NCI-H146 treated with DMSO at 0.1 percent for 48 hours (cell line): ENCODE measurements at regions not wholly inside any gene's neighbourhood (a gene's known extent, or its start where the extent isn't known, plus 50 kb on each side); places are given as distances from the start of the nearest gene placed in this dataset.
"Not testable (repeated sequence)": the region's sequence is repeated elsewhere in the genome, so short reads cannot be mapped to it uniquely, and the experiment has no call there.

Source experiments
- DNase-seq: peaks from one replicate; lab custom pipeline; 2025; ENCODE audit not compliant: unreplicated experiment; lab: John Stamatoyannopoulos, UW

DNA sequence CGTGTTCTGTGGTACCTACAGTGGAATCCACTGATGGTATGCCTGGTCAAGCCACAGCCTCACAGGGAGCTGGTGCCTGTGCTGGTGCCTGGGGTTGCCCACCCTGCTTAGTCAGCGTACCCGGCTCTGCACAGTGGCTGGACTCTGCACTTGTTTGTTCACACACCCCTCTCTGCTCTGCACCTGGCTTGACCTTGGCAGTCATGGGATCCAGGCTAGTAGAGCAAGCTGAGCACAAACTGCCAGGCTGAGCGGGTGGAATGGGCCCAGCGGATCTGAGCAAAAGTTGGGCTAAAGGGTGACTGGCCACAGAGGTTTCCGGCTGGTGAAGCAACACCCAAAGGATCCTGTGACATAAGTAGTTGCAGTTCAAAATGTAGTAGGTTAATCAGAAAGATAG is 163.5 kb downstream of the CDH19 start:
- DNase-seq = no peak

DNA sequence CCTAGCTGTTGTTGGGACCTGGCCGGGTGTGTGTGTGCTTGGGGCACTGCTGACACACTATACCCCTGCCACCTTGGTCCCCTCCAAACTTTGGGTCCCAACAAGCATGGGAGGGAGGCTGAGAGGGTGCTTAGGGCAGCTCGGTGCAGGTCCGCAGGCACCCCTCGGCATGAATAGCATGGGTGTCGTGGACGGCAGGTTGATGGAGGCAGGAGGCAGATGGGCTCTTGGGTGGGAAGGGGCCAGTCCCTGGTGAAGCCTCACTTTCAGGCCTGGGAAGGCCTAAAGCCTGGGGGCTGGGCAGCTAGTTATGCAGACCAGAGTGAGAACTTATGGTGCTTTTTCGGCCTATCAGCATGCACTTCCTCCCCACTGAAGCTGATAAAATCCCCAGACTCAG is 164.2 kb downstream of the CDH19 start:
- DNase-seq = no peak

DNA sequence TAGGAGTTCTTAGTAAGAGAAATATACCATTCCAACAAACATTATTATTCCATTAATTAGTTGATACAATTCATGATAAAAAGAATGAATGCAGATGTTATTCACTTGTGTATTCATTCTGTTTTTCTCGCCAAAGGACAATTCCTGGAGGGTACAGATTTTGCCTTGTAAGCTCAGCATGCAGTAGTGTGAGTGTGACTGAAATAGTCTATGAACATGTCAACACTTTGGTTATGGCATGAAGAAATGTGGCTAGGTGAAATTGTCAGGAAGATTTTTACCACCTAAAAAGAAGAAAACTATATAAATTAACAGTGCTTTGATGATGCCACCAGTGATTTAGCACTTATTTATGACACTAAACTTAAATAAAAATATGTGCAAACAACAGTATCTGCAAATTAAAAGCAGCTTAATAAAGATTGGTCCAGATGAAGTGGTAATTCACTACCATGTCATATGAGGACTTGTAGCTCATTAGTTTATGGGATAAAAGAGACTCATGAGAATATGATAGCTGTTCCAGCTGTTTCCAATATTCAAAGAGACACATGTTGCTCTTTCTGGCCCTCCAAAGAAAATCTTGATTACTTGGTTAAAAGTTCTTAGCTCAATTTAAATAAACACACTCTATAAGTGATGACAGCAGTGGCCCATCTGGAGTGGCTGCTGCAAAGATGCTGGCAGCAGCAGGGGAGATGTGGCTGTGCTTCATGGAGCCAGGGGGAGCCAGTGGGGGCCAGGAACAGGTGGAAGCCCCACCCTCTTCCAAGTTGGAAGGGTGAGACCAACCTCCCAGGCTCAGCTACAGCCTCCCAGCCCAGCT is 165.0 kb downstream of the CDH19 start:
- no peak for DNase-seq

DNA sequence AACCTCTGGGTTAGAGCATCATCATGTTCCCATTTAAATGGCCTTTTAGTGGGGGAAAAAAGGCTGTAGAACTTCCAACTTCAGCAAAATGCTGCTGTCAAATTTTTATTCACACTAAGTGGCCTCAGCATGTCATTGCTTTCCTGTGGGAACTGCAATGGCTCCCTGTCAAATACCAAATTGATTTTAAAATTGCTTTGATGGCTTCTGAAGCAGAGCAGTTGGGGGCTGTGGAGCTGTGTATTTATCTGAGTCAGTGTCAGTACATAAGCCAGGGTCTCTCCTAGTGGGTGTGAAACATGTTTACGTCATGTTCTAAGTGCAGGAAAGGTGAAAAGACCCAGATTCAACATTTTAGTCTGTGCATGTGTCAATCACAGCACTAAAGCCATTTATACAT is 171.3 kb downstream of the CDH19 start:
- DNase-seq = no peak

DNA sequence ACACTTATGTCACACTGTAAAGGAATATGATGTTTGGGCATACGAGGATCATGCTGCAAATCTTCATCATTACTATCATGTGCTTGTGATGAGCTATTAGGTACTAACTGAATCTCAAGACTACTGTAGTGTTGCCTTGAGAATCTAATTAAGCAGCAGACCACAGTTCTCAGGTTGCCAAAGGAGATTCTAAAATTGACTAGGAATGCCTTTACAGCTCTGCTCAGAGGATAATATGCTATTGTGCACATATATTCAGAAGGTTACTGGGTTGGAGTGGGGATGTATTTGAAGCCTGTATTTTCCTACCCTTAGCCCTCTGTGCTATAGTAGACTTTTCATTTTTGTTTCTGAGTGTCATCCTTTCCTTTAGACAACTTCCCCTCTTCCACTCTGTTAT is 175.1 kb downstream of the CDH19 start:
- no peak for DNase-seq

DNA sequence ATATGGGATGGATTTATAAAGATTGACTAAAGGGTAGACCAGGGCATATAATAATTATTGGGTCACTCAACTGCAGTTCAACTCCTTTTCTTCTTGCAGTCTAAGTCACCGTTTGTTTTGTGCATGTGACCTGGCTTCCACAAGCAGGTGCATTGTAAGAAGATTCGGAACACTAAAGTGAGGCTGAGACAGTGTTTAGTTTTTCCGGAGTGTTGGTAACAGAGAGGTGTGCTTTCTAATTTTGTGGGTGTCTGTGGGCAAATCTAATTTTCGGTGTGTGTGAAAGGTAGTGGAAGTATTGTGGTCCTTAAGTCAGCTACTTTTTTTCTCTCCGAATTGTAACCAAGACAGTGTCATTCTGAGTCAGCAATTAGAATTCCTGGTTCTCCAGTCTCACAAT is 184.5 kb downstream of the CDH19 start:
- no peak for DNase-seq

DNA sequence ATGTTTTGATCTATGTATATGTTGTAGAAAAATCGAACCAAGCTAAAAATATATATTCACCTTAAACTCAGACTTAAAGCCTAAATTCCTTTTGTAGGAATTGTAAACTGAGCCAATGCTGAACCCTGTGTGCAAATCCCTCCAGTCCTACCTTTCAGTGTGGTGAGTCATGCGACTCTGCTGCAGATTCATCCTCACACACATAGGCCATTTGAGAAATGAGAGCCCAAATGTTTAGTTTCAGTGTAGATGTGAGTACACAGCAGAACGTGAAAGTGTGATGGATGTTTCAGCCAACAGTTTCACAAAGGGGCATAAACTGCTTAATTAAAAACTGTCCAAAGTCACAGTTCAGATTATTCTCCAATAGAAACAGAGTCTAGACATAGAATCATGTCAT is 193.2 kb downstream of the CDH19 start:
- DNase-seq = no peak

DNA sequence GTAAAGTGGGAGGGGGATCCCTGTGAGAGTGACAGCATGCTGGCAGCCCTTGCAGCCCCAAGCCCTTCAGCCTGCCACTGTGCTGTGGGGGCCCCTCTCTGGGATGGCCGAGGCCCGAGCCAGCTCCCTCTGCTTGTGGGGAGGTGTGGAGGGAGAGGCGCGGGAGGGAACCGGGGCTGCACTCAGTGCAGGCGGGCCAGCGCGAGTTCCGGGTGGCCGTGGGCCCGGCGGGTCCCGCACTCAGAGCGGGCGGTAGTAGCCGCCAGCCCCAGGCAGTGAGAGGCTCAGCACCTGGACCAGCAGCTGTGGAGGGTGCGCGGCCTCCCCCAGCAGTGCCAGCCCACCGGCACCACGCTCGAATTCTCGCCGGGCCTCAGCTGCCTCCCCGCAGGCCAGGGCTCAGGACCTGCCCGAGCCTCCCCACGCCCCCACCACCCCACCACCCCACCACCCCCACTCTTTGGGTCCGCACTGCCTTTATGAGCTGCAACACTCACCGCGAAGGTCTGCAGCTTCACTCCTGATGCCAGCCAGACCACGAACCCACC is 208.1 kb downstream of the CDH19 start:
- DNase-seq = no peak

DNA sequence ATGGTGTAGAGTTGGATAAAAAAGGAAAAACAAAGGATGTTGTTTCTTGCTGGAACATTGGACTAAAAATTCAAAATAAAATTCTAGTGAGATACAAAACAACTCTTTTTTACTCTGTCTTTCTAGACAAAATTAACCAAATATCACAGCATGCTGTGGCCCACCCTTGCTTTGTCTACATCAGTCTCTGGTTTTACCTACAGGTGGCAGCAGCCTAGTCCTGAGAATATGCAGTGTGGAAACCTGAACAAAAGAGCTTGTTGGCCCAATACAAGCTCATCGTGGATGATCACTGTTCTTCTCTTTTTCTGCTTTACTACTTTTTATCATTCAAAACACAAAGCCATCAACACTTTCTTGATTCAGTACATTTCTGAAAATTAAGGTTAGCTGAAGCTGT is 210.4 kb downstream of the CDH19 start:
- DNase-seq = no peak

DNA sequence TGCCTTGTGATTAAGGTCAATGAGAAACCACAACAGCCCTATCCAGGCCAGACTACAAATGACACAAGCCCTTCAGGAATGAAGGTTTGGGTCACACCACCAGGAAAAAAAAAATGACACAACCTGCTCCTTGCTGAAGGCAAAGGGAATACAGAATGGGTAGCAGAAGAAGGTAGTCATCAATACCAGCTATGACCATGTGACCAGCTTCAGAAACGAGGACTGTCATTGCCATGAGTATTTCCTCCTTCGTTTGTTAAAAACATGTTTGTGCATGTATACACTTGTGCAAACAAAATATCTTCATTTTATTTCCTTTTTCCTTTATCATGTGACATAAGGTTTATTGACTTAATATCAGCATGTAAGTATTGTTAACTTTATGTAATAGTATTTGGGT is 226.6 kb downstream of the CDH19 start:
- no peak for DNase-seq

DNA sequence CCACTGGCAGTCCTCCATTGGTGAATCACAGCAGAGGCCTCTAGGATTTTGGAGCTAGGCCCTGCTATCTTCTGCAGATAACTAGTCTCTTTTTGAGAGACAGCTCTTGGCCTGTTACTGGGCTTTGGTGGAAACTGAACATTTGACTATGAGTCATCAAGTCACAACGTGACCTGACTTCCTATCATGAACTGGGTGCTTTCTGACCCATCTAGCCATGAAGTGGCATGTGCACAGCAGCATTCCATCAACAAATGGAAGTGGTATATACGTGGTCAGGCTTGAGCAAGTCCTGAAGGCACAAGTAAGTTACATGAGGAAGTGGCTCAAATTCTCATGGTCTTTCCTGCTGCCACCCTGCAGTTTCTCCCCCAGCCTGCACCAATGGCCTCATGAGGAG is 228.5 kb downstream of the CDH19 start:
- DNase-seq = not testable (repeated sequence)

DNA sequence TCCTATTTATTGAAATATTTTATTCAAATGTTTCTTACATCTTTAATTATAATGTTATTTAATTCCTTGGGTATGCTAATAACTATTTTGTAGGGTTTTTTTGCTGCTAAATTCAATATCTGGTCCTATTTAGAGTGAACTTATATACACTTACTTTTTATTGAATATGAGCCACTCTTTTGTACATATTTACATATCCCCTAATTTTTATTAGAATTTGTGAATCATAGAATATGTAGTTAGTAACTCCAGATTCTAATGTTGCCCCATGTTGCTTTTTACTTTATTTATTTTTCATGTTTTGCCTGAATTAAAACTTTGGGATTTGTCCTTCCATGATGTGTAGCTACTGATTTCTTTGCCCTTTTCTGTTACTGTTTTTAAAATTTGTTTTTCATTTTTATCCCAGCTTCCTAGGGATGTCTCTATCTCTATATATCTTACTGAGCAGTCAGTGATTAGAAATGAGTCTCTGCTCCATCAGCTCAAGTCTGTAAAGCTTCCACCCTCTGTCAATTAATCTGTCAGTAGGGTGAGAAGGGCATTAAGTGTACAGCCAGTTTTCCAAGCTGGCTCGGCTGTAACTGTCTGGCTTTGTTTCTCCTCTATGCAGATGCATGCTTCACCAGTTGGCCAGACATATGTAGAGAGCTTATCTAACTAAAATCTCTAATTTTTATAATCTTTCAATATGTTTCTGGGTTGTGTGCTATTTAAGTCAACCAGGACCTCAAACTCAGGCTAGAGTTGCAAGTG is 256.9 kb downstream of the CDH19 start:
- DNase-seq = no peak

DNA sequence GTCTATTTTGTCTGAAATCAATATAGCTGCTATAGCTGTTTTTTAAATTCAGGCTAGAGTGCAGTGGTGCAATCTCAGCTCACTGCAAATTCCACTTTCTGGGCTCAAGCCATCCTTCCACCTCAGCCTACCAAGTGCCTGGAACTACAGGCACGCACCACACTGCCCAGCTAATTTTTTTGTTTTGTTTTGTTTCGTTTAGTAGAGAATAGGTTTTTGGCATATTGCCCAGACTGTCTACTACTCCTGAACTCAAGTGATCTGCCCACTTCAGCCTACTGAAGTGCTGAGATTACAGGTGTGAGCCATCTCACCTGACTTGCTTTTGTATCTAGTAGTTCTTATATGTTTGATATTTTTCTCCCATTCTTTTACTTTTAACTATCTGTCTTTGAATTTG is 259.7 kb downstream of the CDH19 start:
- DNase-seq = no peak

DNA sequence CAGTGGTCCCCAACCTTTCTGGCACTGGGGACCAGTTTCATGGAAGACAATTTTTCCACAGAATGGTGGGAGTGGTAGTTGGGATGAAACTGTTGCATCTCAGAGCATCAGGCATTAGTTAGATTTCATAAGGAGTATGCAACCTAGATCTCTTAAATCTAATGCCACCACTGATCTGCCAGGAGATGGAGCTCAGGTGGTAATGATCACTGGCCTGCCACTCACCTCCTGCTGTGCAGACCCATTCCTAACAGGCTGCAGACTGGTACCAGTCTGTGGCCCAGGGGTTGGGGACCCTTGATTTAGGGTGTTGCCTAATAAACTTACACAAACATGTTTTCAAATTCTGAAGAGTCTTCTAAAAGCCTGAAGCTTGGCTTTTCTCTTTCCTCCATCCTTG is 261.3 kb downstream of the CDH19 start:
- no peak for DNase-seq

DNA sequence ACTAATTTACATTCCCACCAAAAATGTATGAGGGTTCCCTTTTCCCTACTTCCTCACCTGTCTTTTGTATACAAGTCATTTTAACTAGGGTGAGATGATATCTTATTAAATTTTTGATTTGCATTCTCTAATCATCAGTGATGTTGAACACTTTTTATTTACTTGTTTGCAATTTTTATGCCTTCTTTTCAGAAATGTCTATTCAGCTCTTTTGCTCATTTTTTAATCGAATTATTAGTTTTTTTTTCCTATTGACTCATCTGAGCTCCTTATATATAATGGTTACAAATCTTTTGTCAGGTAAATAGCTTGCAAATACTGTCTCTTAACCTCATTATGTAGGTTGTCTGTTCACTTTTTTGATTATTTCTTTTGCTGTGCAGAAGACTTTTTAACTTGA is 269.4 kb downstream of the CDH19 start:
- no peak for DNase-seq

DNA sequence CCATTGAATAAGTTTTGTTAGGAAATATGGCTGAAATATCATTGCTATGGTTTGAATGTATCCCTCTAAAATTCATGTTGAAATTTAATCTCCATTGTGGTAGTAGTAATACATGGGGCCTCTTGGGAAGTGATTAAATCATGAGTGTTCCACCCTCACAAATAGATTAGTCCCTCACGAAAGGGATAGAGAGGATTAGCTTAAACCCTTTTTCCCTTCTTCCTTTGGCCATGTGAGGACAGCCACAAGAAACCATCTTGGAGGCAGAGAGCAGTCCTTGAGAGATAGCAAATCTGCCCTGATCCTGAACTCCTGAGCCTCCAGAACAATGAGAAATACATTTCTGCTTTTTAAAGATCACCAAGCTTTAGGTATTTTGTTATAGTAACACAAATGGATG is 274.2 kb downstream of the CDH19 start:
- no peak for DNase-seq

DNA sequence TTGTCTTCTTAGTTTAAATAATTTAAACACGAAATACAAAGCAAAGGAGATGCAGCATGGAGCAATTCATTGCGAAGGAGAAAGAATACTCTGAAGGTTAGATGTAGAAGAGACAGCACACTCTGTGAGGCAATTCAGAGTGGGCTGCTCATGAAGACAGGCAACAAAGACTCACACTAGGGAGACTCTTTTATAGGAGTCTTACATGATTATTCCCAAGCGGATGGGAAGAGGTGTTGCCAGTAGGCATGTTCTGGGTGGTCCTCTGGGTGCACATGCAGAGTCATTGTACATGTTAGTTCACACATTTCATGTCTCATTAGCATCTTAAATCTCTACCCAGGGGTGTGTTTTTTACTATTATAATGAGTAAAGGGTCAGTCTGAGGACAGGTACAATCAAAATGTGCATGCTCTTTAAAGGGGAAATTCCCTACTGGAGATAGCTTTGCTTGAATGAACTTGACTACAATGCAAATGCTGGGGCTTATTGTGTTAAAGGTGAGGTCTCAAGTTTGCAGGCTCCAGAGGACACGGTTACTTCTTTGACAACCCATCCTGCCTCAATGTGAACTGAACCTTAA is 275.5 kb downstream of the CDH19 start:
- DNase-seq = no peak

DNA sequence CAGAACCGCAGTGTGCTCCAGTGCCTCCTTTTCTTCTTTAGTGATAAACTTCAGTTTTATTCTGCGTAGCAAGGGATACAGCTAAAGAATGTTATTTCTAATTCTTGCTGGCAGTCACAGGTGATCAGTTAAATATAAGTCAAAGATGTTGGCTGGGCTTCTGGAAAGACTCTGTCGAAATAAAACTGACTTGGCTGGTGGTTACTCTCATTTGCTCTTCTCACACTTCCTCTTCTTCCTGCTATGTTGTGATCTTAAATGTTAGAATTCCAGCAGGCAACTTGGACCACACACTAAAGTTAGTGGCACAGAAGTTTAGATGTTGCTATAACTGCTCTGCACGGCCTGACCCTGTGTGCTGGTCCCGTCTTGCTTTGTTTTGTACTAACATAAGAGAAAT is 278.6 kb downstream of the CDH19 start:
- no peak for DNase-seq

DNA sequence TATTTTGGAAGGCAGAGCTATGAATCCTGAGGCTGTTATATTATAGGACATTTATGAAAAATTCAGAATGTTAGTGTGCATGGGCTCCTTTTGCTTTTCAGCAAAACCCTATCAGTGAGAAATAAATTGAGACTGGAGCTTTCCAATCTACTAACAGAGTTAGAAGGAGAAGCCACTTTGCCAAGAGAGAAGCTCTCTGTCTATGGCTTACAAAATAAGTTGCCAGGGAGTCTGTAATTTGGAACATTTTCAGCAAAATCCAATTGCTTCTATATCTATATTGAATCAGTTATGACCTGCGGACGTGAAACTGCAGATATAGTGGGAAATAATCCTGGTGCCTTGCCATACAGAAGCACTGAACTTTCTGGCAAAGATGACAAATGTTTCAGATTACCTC is 279.3 kb downstream of the CDH19 start:
- no peak for DNase-seq

DNA sequence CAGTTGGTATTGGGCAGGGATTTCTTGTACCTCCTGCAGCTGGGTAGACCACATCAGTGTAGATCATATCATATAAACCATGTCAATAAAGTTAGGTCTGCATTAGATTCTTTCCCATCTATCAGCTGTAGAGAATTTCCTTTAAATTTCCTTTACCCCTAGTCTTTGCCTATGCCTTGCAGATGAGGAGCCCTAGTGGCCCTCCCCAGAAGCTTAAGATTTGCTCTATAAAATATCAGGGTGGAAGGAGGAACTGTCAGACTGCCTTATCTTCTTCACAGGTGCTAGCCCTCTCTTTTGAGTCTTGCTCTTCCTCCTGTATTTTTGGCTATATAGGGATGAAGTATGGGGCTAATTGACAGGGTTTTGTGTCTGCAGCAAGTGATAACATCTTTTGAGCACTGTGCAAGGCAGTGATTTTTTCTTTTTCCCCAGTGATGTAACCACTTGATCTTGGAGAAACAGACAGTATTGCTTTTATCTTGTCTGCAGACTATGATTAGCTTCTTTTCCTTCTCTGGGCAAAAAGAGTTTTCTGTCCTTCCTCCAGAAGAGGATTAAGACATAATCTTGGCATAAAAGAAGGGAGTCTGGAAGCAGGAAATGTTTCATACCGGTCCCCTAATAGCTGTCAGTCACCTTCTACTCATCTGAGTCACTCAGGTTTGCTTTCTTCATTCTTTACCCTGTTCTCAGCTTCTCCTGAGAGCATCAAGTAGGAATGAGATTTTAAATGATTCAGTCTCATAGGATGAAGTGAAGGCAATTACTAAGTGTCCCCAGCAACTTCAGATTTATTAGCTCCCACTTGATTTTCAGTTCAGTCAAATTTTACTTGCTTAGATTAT is 286.4 kb downstream of the CDH19 start:
- no peak for DNase-seq

DNA sequence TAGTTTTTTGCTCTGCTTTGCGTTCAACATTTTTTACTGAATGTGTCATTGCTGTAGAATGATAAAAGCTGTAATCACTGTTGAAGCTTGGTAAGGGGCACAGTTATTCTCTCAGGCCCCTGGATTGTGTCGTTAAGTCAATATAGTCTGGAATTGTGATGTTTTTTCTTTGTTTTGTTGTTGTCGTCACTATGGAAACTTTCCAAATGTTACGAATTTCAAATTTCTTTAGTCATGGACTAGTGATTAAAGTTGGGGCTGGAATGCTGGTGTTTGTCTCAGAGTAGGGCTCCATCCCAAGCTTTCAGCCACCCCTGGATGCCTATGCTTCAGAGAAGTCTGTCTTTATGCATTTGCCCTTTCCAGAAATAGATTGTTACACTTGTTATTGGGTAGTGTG is 287.2 kb downstream of the CDH19 start:
- DNase-seq = no peak
